Endodermal cell (in vitro differentiated cells): ENCODE measurements at regions not wholly inside any gene's neighbourhood (a gene's known extent, or its start where the extent isn't known, plus 50 kb on each side); places are given as distances from the start of the nearest gene placed in this dataset.
A peak's percentile ranks its signal among the peaks of the same experiment; 100 is the strongest.

Experiments
- DNase-seq: peaks from one replicate; pipeline ENCODE4 v3.0.0-alpha.2; 2017
- H3K27ac ChIP-seq: 2 replicates; pipeline ENCODE4 v1.5.1; 2013; ENCODE audit warnings: mild to moderate bottlenecking, low read depth, low read length, moderate library complexity
- H3K27me3 ChIP-seq: 2 replicates; pipeline ENCODE4 v1.6.1; 2013; ENCODE audit warnings: mild to moderate bottlenecking, low read length, moderate library complexity; ENCODE audit not compliant: insufficient read depth, control insufficient read depth, poor library complexity, severe bottlenecking
- H3K36me3 ChIP-seq: 2 replicates; pipeline ENCODE4 v1.7.0; 2013; ENCODE audit warnings: mild to moderate bottlenecking, low read length, moderate library complexity; ENCODE audit not compliant: control insufficient read depth, insufficient read depth
- H3K4me1 ChIP-seq: one replicate; pipeline ENCODE4 v1.7.0; 2013; ENCODE audit warnings: low read length; ENCODE audit not compliant: control insufficient read depth, insufficient read depth
- H3K4me3 ChIP-seq: 2 replicates; pipeline ENCODE4 v1.5.1; 2013; ENCODE audit warnings: mild to moderate bottlenecking, low read length, moderate library complexity
- H3K9ac ChIP-seq: 2 replicates; pipeline ENCODE4 v1.6.1; 2013; ENCODE audit warnings: mild to moderate bottlenecking, low read length, moderate library complexity; ENCODE audit not compliant: poor library complexity, severe bottlenecking; ENCODE audit errors: extremely low read depth
- H3K9me3 ChIP-seq: 2 replicates; pipeline ENCODE4 v1.6.1; 2013; ENCODE audit warnings: mild to moderate bottlenecking, low read length, moderate library complexity; ENCODE audit not compliant: control insufficient read depth
- H3K27ac Mint-ChIP-seq: 2 replicates; pipeline ENCODE4 v1.8.0; 2020; ENCODE audit warnings: mixed read lengths
- H3K27me3 Mint-ChIP-seq: 2 replicates; pipeline ENCODE4 v1.8.0; 2021; ENCODE audit warnings: mild to moderate bottlenecking, mixed read lengths; ENCODE audit not compliant: insufficient read depth
- H3K36me3 Mint-ChIP-seq: 2 replicates; pipeline ENCODE4 v1.8.0; 2020; ENCODE audit warnings: low read depth, mixed read lengths
- H3K4me1 Mint-ChIP-seq: 2 replicates; pipeline ENCODE4 v1.8.0; 2020; ENCODE audit warnings: mixed read lengths
- H3K4me3 Mint-ChIP-seq: 2 replicates; pipeline ENCODE4 v1.8.0; 2020; ENCODE audit warnings: mild to moderate bottlenecking, moderate library complexity, mixed read lengths
- H3K9me3 Mint-ChIP-seq: 2 replicates; pipeline ENCODE4 v1.8.0; 2020; ENCODE audit warnings: mild to moderate bottlenecking, mixed read lengths
- CTCF ChIP-seq: fragments of 200-600 bp; sonication (generic); conservative IDR thresholded peaks from 2 replicates; pipeline ENCODE4 v1.5.0; 2021; ENCODE audit warnings: antibody characterized with exemption, mild to moderate bottlenecking
- WGBS, 2 experiments: methylation state at CpG; one replicate each; pipeline versions ENCODE4 v1.1.5 to v1.1.7; 2013; ENCODE audit warnings: missing lambda C conversion rate in 2 of 2, mixed read lengths in 1 of 2; ENCODE audit not compliant: insufficient coverage in 1 of 2, insufficient read length in 1 of 2; 5-methylcytosine and 5-hydroxymethylcytosine counted together

- Histone ChIP-seq H3K27me3 (no peaks in the 10 kb centered on the region), H3K4me3 (no peak overlapping the region), H3K9me3 (peaks cover 4% of the 10 kb centered on the region), H3K27ac (no peak overlapping the region), H3K36me3 (no peaks in the 10 kb centered on the region), H3K9ac (no peak overlapping the region), H3K4me1 (no peaks in the 10 kb centered on the region)
- no peak overlapping the region for H3K4me3 Mint-ChIP-seq
- no peak for TF ChIP-seq CTCF
- H3K27me3 Mint-ChIP-seq, result no peaks in the 10 kb centered on the region
- no peak for DNase-seq
- no peaks in the 10 kb centered on the region for H3K36me3 Mint-ChIP-seq
- H3K27ac Mint-ChIP-seq, result no peak overlapping the region
- H3K9me3 Mint-ChIP-seq, result peaks cover 3% of the 10 kb centered on the region
- no peaks in the 10 kb centered on the region for H3K4me1 Mint-ChIP-seq
- 95% methylated on average over 7 of the region's 8 CpGs; no CpG with 5 or more reads in 1 of the 2 experiments for WGBS, 2 experiments
Measured at GRCh38 chr2:176931588-176932563, 280.7 kb upstream of the HNRNPA3 start.

DNA sequence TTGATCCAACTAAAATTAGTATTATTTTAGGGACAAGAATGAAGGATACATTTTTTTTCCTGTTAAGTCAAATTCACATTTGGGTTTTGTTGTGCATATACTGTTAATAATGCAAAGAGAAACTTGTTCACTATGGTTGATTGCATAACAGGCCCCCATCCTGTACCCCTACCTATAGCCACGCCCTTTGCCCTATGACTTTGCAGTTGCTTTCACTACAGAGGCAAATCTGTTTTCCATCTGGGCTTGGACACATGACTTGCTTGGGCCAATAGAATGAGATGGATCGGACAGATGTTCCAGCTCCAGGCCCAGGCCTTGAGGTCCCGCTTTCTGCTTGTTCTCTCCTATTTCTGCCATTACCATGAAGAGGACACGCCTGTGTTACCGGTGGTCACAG lies 278.5 kb upstream of the HNRNPA3 start:
- DNase-seq, result no peak
- Mint-ChIP-seq H3K36me3 (no peaks in the 10 kb centered on the region), H3K27ac (no peak overlapping the region), H3K9me3 (no peaks in the 10 kb centered on the region), H3K4me1 (no peaks in the 10 kb centered on the region), H3K4me3 (no peak overlapping the region), H3K27me3 (peaks cover 3% of the 10 kb centered on the region)
- no peaks in the 10 kb centered on the region for H3K4me1 ChIP-seq
- no peak overlapping the region for H3K27ac ChIP-seq
- H3K9ac ChIP-seq, result no peak overlapping the region
- no peak overlapping the region for H3K4me3 ChIP-seq
- no peaks in the 10 kb centered on the region for H3K36me3 ChIP-seq
- WGBS, 2 experiments, result 96 to 100% methylated on average over 3 to 5 of the region's 5 CpGs
- no peaks in the 10 kb centered on the region for H3K27me3 ChIP-seq
- H3K9me3 ChIP-seq, result peaks cover 4% of the 10 kb centered on the region
- TF ChIP-seq CTCF, result no peak

GRCh38 chr2:176934869-176935415 lies 277.7 kb upstream of the HNRNPA3 start:
- H3K4me1 Mint-ChIP-seq, result no peaks in the 10 kb centered on the region
- TF ChIP-seq CTCF, result peak; percentile 16
- no peaks in the 10 kb centered on the region for H3K36me3 ChIP-seq
- WGBS, 2 experiments, result 77 to 88% methylated on average over 6 to 7 of the region's 7 CpGs
- no peaks in the 10 kb centered on the region for H3K27me3 ChIP-seq
- no peak overlapping the region for H3K4me3 ChIP-seq
- H3K9me3 Mint-ChIP-seq, result no peaks in the 10 kb centered on the region
- no peaks in the 10 kb centered on the region for H3K36me3 Mint-ChIP-seq
- no peaks in the 10 kb centered on the region for H3K9me3 ChIP-seq
- H3K4me3 Mint-ChIP-seq, result no peak overlapping the region
- peaks cover 3% of the 10 kb centered on the region for H3K27me3 Mint-ChIP-seq
- H3K27ac ChIP-seq, result no peak overlapping the region
- H3K27ac Mint-ChIP-seq, result no peak overlapping the region
- no peak for DNase-seq
- no peak overlapping the region for H3K9ac ChIP-seq
- H3K4me1 ChIP-seq, result no peaks in the 10 kb centered on the region
